Neural cell (in vitro differentiated cells): ENCODE measurements at regions not wholly inside any gene's neighbourhood (a gene's known extent, or its start where the extent isn't known, plus 50 kb on each side); places are given as distances from the start of the nearest gene placed in this dataset.

ENCODE experiments used
- H2AFZ ChIP-seq: fragments of 200-600, 300-800 bp; sonication (generic), shearing (Covaris generic); 2 replicates; pipeline ENCODE4 v1.6.0; 2014; ENCODE audit warnings: low read depth, mild to moderate bottlenecking, antibody characterized with exemption, low read length, moderate library complexity
- H3F3A ChIP-seq: fragments of 200-600 bp; shearing (Covaris generic); 2 replicates; pipeline ENCODE4 v1.6.1; 2016; ENCODE audit warnings: mild to moderate bottlenecking, moderate library complexity, mixed read lengths, antibody characterized with exemption, low read length; ENCODE audit not compliant: insufficient read depth, poor library complexity, severe bottlenecking
- H3K27ac ChIP-seq: fragments of 200-600, 300-800 bp; sonication (generic), shearing (Covaris generic); 2 replicates; pipeline ENCODE4 v1.5.1; 2014; ENCODE audit warnings: mild to moderate bottlenecking, low read length, moderate library complexity
- H3K27me3 ChIP-seq: fragments of 300-800, 200-600 bp; sonication (generic), shearing (Covaris generic); 2 replicates; pipeline ENCODE4 v1.6.0; 2014; ENCODE audit warnings: mild to moderate bottlenecking, low read depth, low read length, moderate library complexity; ENCODE audit not compliant: insufficient read depth
- H3K36me3 ChIP-seq: fragments of 300-800, 200-600 bp; sonication (generic), shearing (Covaris generic); 2 replicates; pipeline ENCODE4 v1.5.1; 2014; ENCODE audit warnings: mild to moderate bottlenecking, antibody characterized with exemption, low read length, moderate library complexity; ENCODE audit not compliant: insufficient read depth
- H3K4me2 ChIP-seq: fragments of 300-800, 200-600 bp; sonication (generic), shearing (Covaris generic); 2 replicates; pipeline ENCODE4 v1.6.0; 2014; ENCODE audit warnings: mild to moderate bottlenecking, low read length
- H3K4me3 ChIP-seq: fragments of 300-800, 200-600 bp; sonication (generic), shearing (Covaris generic); 2 replicates; pipeline ENCODE4 v1.5.1; 2014; ENCODE audit warnings: mild to moderate bottlenecking, low read length, moderate library complexity
- H3K79me2 ChIP-seq: fragments of 200-600 bp; shearing (Covaris generic); replicated peaks from 2 replicates; pipeline ENCODE4 v1.6.0; 2014; ENCODE audit warnings: mild to moderate bottlenecking, low read length, moderate library complexity; ENCODE audit not compliant: insufficient read depth
- H3K9ac ChIP-seq: fragments of 300-800, 200-600 bp; sonication (generic), shearing (Covaris generic); 2 replicates; pipeline ENCODE4 v1.6.1; 2016; ENCODE audit warnings: mild to moderate bottlenecking, low read length, mixed read lengths
- H3K9me2 ChIP-seq: fragments of 200-600 bp; shearing (Covaris generic); 2 replicates; pipeline ENCODE4 v1.6.1; 2016; ENCODE audit warnings: mild to moderate bottlenecking, low read length, mixed read lengths; ENCODE audit not compliant: insufficient read depth
- H3K9me3 ChIP-seq: fragments of 200-600, 300-800 bp; sonication (generic), shearing (Covaris generic); 2 replicates; pipeline ENCODE4 v1.6.1; 2016; ENCODE audit warnings: mild to moderate bottlenecking, mixed run types, low read length, moderate library complexity, mixed read lengths
- H4K20me1 ChIP-seq: fragments of 200-600 bp; shearing (Covaris generic); 2 replicates; pipeline ENCODE4 v1.6.1; 2016; ENCODE audit warnings: mild to moderate bottlenecking, mixed run types; ENCODE audit not compliant: insufficient read depth
- CTCF ChIP-seq: fragments of 450-650 bp; IDR thresholded peaks from 2 replicates; pipeline ENCODE4 v1.5.1; 2014; ENCODE audit warnings: antibody characterized with exemption, mild to moderate bottlenecking, moderate library complexity; ENCODE audit not compliant: poor library complexity, severe bottlenecking
- EP300 ChIP-seq: fragments of 450-650 bp; conservative IDR thresholded peaks from 2 replicates; pipeline ENCODE4 v1.6.1; 2014; ENCODE audit warnings: antibody characterized with exemption, mild to moderate bottlenecking, moderate library complexity; ENCODE audit not compliant: poor library complexity, severe bottlenecking
- EZH2 ChIP-seq: fragments of 200-600, 300-800 bp; shearing (Covaris generic), sonication (generic); IDR thresholded peaks from 2 replicates; pipeline ENCODE4 v1.6.1; 2014; ENCODE audit warnings: antibody characterized with exemption, low read length, borderline replicate concordance, mild to moderate bottlenecking; ENCODE audit not compliant: insufficient read depth, poor library complexity, severe bottlenecking
- MXI1 ChIP-seq: fragments of 450-650 bp; conservative IDR thresholded peaks from 2 replicates; pipeline ENCODE4 v1.6.1; 2014; ENCODE audit warnings: antibody characterized with exemption, mild to moderate bottlenecking; ENCODE audit not compliant: poor library complexity, severe bottlenecking
- POLR2AphosphoS5 ChIP-seq: IDR thresholded peaks from 2 replicates; pipeline ENCODE4 v1.6.1; 2012
- RAD21 ChIP-seq: fragments of 450-650 bp; conservative IDR thresholded peaks from 2 replicates; pipeline ENCODE4 v1.6.1; 2014; ENCODE audit warnings: antibody characterized with exemption, mild to moderate bottlenecking, moderate library complexity
- SMC3 ChIP-seq: fragments of 450-650 bp; conservative IDR thresholded peaks from 2 replicates; pipeline ENCODE4 v1.6.1; 2014; ENCODE audit warnings: antibody characterized with exemption, mild to moderate bottlenecking, moderate library complexity; ENCODE audit not compliant: poor library complexity
- TAF1 ChIP-seq: IDR thresholded peaks from 2 replicates; pipeline ENCODE4 v1.6.1; 2012; ENCODE audit warnings: low read depth
- TF ChIP-seq, protein P1 (sequence below): IDR thresholded peaks from 2 replicates; pipeline ENCODE4 v1.6.1; 2012; ENCODE audit warnings: borderline replicate concordance

GRCh38 chr6:169095153-169095552 is 158.5 kb downstream of the THBS2 start:
- no peak for TF ChIP-seq RAD21
- no peak for TF ChIP-seq CTCF
- no peak for TF ChIP-seq TAF1
- Histone ChIP-seq H4K20me1 (no peaks in the 10 kb centered on the region), H3F3A (no peaks in the 10 kb centered on the region), H3K4me2 (no peak overlapping the region), H3K36me3 (no peaks in the 10 kb centered on the region), H3K4me3 (no peak overlapping the region), H3K27ac (no peak overlapping the region), H3K9me2 (no peaks in the 10 kb centered on the region), H3K9ac (no peak overlapping the region), H3K27me3 (no peaks in the 10 kb centered on the region), H3K9me3 (peaks cover 3% of the 10 kb centered on the region), H2AFZ (no peak overlapping the region), H3K79me2 (no peaks in the 10 kb centered on the region)

DNA sequence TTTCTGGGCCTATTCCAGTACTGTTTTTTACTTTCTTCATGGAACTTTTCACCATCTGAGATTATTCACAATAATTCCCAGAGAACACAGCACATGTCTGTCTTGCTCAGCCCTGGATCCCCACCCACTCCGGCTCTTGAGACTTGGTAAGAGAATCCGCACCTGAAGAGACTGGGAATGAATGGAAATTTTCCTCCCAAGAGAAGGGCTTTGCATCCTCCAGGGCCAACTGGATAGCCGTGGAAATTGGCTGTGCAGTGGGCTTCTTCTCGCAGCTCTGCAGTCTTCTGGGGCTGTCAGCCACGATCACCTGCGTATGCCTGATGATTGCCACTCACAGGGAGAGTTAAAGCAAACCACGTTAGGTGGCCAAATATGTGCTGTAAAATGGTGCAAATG is 159.1 kb downstream of the THBS2 start:
- Histone ChIP-seq H3F3A (no peaks in the 10 kb centered on the region), H4K20me1 (no peaks in the 10 kb centered on the region), H3K9me2 (no peaks in the 10 kb centered on the region), H3K27ac (no peak overlapping the region), H3K36me3 (no peaks in the 10 kb centered on the region), H3K27me3 (no peaks in the 10 kb centered on the region), H3K9ac (no peak overlapping the region), H3K79me2 (no peaks in the 10 kb centered on the region), H3K9me3 (peaks cover 3% of the 10 kb centered on the region), H3K4me3 (no peak overlapping the region), H2AFZ (no peak overlapping the region), H3K4me2 (no peak overlapping the region)
- TF ChIP-seq EP300 (no peak), SMC3 (no peak), MXI1 (no peak), RAD21 (no peak), POLR2AphosphoS5 (no peak), EZH2 (no peak), TAF1 (no peak), CTCF (no peak)
- TF ChIP-seq, protein P1, sequence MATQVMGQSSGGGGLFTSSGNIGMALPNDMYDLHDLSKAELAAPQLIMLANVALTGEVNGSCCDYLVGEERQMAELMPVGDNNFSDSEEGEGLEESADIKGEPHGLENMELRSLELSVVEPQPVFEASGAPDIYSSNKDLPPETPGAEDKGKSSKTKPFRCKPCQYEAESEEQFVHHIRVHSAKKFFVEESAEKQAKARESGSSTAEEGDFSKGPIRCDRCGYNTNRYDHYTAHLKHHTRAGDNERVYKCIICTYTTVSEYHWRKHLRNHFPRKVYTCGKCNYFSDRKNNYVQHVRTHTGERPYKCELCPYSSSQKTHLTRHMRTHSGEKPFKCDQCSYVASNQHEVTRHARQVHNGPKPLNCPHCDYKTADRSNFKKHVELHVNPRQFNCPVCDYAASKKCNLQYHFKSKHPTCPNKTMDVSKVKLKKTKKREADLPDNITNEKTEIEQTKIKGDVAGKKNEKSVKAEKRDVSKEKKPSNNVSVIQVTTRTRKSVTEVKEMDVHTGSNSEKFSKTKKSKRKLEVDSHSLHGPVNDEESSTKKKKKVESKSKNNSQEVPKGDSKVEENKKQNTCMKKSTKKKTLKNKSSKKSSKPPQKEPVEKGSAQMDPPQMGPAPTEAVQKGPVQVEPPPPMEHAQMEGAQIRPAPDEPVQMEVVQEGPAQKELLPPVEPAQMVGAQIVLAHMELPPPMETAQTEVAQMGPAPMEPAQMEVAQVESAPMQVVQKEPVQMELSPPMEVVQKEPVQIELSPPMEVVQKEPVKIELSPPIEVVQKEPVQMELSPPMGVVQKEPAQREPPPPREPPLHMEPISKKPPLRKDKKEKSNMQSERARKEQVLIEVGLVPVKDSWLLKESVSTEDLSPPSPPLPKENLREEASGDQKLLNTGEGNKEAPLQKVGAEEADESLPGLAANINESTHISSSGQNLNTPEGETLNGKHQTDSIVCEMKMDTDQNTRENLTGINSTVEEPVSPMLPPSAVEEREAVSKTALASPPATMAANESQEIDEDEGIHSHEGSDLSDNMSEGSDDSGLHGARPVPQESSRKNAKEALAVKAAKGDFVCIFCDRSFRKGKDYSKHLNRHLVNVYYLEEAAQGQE, result no peak
